ENCODE measurements at regions not wholly inside any gene's neighbourhood (a gene's known extent, or its start where the extent isn't known, plus 50 kb on each side); places are given as distances from the start of the nearest gene placed in this dataset.
A peak's percentile ranks its signal among the peaks of the same experiment; 100 is the strongest.
"Not testable (repeated sequence)": the region's sequence is repeated elsewhere in the genome, so short reads cannot be mapped to it uniquely, and the experiment has no call there.

DNA sequence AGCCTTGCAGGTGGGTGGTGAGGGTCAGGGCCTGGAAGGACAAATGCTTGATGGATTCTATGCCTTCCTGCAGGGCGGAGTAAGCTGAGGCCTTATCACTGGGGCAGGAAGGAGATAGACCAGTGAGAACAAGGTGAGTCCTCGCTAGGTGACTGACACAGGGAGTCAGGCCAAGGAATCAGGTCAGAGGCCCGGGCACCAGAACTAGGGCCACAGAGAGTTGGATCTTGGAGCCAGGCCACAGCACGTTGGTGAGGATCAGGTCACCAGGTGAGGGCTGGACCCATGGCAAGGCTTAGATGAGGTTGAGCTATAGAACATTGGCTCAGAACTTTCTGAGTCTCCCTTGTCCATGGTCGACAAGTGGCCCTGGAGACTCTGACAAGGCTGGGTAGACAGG, 328.2 kb downstream of the FOXO1 start:
- no peak for DNase-seq (ENCODE audit: low spot score)

DNA sequence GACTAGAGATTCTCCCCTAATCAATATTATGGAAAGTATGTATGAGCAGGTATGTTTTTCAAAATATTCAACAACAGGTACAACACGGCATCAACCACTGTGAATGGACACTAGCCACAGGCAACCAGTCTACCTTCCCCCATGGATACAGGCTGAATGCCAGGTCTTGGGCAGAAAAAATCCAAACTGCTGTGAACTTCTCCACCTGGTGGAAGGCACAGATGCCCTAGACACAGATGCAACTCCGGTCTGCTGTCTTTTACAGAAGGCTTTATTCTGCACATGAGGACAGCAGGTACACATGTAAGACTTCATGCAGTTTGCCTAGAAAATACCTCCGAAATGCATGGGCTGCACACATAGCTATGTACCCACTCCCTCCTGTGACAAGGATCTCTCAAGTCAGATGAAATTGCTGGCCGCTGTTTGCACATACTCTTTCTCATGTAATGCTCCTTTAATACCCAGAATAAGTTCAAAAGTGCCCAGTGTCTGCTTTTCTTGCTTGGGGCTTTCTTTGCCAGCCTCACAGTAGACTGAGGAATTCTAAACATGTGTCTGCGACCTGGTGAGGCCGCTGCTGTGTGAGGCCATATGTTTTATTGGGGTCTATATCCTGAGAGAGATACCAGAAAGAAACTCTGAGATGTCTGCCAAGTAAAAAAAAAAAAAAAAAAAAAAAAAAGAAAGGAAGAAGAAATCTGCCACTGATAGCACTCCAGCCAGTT, 325.9 kb downstream of the FOXO1 start:
- DNase-seq (ENCODE audit: low spot score) = no peak

GRCh38 chr13:40341096-40341471, 325.4 kb downstream of the FOXO1 start:
- no peak for DNase-seq (ENCODE audit: low spot score)

DNA sequence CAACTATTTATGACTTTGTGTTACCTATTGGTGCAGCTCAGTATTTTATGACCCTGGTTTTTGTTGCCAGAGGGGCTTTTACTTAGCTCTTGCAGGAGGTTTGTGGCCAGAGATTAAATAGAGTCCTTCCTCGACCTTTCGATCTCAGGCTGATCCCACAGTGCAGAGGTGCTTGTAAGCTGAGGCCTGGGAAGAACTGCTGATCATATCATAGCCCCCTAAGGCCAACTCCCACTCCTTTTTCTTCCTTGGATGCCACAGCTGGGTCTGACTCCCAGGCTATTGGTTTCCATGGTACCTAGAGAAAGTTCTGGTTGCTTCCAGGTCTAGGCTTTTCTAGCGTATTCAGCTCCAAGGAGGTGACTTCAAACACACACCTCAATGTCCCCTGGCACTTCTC, 324.9 kb downstream of the FOXO1 start:
- DNase-seq (ENCODE audit: low spot score) = no peak

- no peak for DNase-seq (ENCODE audit: low spot score)
These were observed 324.0 kb downstream of the FOXO1 start for GRCh38 chr13:40342461-40342860.

DNA sequence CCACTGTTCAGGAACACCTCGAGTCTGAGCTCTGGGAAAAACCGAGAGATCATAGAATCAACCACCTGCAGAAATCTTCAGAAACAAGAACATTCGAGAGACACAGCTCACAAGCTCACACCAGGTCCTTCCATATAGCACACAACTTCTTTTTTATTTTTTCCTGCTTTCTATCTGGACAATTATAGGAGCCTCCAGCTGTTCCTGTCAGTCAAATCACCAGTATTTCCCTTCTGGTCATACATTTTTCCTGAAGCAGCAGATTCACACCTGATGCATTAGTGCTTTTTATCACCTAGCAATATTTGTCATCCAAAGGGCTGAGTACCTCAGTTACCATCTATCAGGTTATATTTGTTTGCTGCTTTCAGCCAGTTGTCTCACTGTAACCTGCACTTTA, 323.5 kb downstream of the FOXO1 start:
- DNase-seq (ENCODE audit: low spot score) = no peak

GRCh38 chr13:40343550-40344269, 322.7 kb downstream of the FOXO1 start:
- DNase-seq (ENCODE audit: low spot score) = no peak

DNA sequence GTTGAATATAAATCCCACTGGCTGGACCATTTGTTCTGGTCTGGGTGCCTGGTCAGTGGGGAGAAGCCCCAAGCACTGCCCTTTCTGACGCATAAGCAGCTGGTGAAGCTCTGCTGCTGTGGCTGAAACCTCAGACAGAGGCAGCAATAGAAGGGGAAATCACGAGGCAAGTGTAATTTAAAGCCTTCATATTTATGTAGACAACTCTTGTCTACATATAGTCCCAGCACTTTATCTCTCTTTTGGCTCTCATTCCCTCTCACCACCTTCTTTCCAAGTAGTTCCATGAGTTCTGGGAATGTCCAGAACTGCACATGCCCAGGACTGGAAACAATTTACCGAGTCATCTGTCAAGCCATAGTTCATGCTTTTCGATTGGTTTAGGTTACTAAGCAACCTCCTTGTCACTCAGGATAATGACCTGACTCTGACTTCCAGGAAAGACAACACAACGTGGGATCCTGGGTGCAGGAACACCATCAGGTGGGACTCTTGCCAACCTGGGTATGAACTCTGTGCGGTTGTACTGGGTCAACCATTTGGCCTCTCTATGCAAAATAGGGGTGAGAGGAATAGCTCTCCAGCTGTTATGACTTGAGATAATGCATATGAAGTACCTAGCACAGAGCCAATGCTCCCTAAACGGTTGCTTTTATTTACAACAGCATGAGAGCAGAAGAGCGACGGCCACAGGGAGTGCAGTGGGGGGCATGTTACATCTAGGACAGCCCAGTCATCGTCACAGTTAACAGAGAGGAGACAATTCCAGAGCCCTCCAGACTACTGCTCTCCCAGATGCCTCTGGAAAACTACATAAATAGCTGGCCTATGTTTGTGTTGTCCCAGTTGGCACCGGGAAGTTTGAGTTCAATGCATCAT, 321.9 kb downstream of the FOXO1 start:
- DNase-seq (ENCODE audit: low spot score) = no peak

GRCh38 chr13:40345149-40345514, 321.3 kb downstream of the FOXO1 start:
- DNase-seq (ENCODE audit: low spot score) = no peak

GRCh38 chr13:40345654-40346372, 320.6 kb downstream of the FOXO1 start:
- no peak for DNase-seq (ENCODE audit: low spot score)

DNA sequence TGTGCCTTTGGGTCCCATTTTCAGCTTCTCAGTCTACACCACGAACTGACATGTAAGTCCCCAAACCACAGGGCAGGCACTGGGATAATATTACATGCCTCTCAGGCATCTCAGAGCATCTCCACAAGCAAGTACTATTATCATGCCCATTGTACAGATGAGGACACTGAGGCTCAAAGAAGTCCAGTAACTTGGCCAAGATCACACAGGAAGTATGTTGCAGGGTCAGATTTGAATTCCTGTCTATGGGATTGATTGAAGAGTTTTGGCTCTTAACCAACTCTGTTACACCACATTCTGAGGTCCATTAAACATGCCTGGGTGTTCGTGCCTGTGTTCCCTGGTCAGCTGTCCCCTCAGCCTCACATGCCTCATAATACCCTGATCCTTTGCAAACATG, 319.8 kb downstream of the FOXO1 start:
- DNase-seq (ENCODE audit: low spot score) = no peak

GRCh38 chr13:40348096-40348679, 318.3 kb downstream of the FOXO1 start:
- DNase-seq (ENCODE audit: low spot score) = peak; percentile 28

DNA sequence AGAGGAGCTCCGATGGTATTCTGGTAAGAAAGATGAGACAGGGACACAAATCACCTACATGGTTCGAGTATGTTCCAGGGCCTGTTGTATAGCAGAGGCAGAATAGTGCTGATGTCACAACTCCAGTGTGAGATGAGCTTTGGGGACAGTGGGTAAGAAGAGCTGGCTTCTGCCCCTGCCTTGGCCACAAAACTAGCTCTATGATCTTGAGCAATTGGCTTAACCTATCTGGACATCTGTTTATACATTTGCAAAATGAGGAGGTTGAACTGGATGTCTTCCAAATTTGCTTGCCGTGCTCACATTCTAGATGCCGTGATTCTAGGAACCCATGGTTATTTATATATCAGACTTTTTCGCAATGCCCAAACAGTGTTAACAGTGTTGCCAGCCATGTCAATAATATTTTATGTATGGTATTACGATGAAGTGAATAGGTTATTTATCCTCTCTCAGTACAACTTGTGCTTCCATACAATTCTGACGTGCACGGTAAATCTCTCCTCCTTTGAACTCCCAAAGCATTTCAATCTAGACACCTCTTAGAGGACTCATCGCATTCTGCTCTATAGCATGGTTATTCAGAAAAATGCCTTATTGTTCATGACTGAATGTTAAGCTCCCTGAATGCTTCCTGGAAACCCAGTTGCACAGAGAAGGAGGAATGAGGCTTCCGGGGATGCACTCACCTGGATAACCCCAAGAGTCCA, 316.0 kb downstream of the FOXO1 start:
- no peak for DNase-seq (ENCODE audit: low spot score)

DNA sequence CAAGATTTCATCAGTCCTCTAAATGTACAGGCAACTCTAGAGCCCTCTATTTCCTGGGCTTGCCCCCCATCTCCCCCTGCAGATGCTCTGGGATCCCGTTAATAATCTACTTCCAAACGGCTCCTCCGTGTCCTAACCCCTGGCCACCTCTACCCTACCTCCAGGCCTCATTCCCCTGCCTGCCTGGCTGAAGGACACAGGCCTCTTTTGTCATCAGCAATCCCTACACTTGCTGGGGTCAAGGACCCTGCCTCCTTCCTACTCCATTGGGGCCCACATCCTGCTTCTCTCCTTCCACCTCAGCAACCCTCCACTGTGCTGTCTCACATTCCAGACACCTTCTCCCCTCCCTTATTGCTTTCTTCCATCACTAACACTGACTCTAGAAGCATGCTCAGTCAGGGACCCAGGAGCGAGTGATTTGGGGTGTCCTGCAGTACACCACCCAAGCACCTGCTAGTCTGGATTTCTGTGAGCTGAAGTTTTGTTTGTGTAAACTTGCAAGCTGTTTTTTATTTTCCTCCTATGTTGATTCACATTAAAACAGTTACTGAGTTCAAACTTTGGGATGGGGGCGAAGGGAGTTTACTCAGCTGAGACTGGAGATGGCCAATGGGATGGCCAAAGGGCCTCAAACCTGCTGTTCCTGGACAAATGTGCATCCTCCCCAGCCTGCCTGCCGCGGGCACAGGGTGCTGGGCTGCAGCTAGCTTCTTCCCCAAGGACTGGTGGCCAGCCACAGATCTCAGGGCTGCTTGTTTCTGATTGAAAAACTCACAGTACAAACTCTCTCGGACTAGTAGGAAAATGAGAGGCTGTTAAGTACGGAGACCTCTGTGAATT, 314.7 kb downstream of the FOXO1 start:
- no peak for DNase-seq (ENCODE audit: low spot score)

- no peak for DNase-seq (ENCODE audit: low spot score)
These were observed 314.1 kb downstream of the FOXO1 start for GRCh38 chr13:40352380-40352778.

GRCh38 chr13:40352802-40353562, 313.5 kb downstream of the FOXO1 start:
- no peak for DNase-seq (ENCODE audit: low spot score)

GRCh38 chr13:40355126-40355724, 311.2 kb downstream of the FOXO1 start:
- no peak for DNase-seq (ENCODE audit: low spot score)

GRCh38 chr13:40356011-40356410, 310.4 kb downstream of the FOXO1 start:
- no peak for DNase-seq (ENCODE audit: low spot score)

GRCh38 chr13:40356458-40356857, 310.0 kb downstream of the FOXO1 start:
- DNase-seq (ENCODE audit: low spot score) = not testable (repeated sequence)

Data from SW480 (cell line).